ENCODE measurements at regions not wholly inside any gene's neighbourhood (a gene's known extent, or its start where the extent isn't known, plus 50 kb on each side); places are given as distances from the start of the nearest gene placed in this dataset.

DNA sequence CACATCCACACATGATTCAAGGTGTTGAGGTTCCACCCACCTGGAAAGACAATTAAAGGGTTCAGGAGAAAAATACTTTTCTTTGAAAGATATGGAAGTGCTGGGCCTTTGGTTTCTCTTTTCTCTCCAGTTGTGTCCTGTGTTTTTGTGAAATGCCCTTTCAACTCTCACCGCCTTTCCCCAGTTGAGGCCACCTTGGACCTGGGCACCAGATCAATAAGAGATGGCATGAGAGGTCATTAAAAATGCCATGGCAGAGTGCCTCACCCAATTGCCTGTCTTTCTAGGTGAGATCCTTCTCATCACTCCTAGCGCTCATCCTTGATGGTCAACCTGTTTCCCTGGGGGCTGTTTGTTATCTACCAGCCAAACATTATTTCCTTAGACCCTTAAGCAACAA, 453.9 kb downstream of the TSN start:
- TF ChIP-seq, protein P1, sequence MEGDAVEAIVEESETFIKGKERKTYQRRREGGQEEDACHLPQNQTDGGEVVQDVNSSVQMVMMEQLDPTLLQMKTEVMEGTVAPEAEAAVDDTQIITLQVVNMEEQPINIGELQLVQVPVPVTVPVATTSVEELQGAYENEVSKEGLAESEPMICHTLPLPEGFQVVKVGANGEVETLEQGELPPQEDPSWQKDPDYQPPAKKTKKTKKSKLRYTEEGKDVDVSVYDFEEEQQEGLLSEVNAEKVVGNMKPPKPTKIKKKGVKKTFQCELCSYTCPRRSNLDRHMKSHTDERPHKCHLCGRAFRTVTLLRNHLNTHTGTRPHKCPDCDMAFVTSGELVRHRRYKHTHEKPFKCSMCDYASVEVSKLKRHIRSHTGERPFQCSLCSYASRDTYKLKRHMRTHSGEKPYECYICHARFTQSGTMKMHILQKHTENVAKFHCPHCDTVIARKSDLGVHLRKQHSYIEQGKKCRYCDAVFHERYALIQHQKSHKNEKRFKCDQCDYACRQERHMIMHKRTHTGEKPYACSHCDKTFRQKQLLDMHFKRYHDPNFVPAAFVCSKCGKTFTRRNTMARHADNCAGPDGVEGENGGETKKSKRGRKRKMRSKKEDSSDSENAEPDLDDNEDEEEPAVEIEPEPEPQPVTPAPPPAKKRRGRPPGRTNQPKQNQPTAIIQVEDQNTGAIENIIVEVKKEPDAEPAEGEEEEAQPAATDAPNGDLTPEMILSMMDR (IDR thresholded peaks at IDR 0.05; ENCODE audit: low read depth, low read length) = no peak
- no peak for TF ChIP-seq POLR2A (IDR thresholded peaks at IDR 0.05; ENCODE audit: extremely low read depth, insufficient read length)
